ENCODE measurements at regions not wholly inside any gene's neighbourhood (a gene's known extent, or its start where the extent isn't known, plus 50 kb on each side); places are given as distances from the start of the nearest gene placed in this dataset.

- H3K9ac ChIP-seq (replicated peaks; ENCODE audit: extremely low read depth, insufficient read depth, low read length): no peak overlapping the region
- intact Hi-C loops (cut with micrococcal nuclease): no loop called here
- POLR2A ChIA-PET: no interaction called here
- H3K27me3 ChIP-seq (ENCODE audit: control insufficient read depth in 2 of 2, insufficient read depth in 2 of 2, low read length in 2 of 2): no peaks in the 10 kb centered on the region
- no peak overlapping the region for H3K4me2 ChIP-seq (ENCODE audit: insufficient read depth, low read length)
- H3K9me3 ChIP-seq (replicated peaks; ENCODE audit: control insufficient read depth, insufficient read depth, low read length): peaks cover 4% of the 10 kb centered on the region
- CTCF ChIA-PET: no interaction called here
- H4K20me1 ChIP-seq (replicated peaks; ENCODE audit: control insufficient read depth, extremely low read depth, insufficient read depth, low read length): no peaks in the 10 kb centered on the region
- H3K36me3 ChIP-seq (ENCODE audit: control insufficient read depth in 2 of 2, extremely low read depth in 1 of 2, insufficient read depth in 2 of 2, low read length in 2 of 2): no peaks in the 10 kb centered on the region
- H3K4me3 ChIP-seq (replicated peaks in 1 of 3; ENCODE audit: insufficient read depth in 1 of 3, low read depth in 1 of 3, low read length in 3 of 3): no peak overlapping the region
- dilution Hi-C loops (cut with MboI; ENCODE audit: extremely low pct_ligation_motif_present, low sequenced_read_pairs): no loop called here
- no peaks in the 10 kb centered on the region for H3K79me2 ChIP-seq (ENCODE audit: control insufficient read depth, insufficient read depth, low read length)
- H3K27ac ChIP-seq (ENCODE audit: insufficient read depth, low read depth, low read length): no peak overlapping the region
- no peaks in the 10 kb centered on the region for H3K9me1 ChIP-seq (replicated peaks; ENCODE audit: control insufficient read depth, extremely low read depth, insufficient read depth, low read length)
- DNase-seq (ENCODE audit: low read depth, low spot score): no peak
- FAIRE-seq: no peak
- no TSS peak for BruUV-seq (replicated peaks)
- TF ChIP-seq MYC (IDR thresholded peaks at IDR 0.05; ENCODE audit: low read depth, low read length) (no peak), GATA2 (IDR thresholded peaks at IDR 0.05; ENCODE audit: insufficient read depth, insufficient read length, low read depth, low read length) (no peak), EZH2 (IDR thresholded peaks at IDR 0.05; ENCODE audit: borderline replicate concordance, low read depth, low read length, severe bottlenecking) (no peak), JUN (IDR thresholded peaks at IDR 0.05; ENCODE audit: borderline replicate concordance, insufficient read depth, insufficient read length, low read depth) (no peak), FOS (IDR thresholded peaks at IDR 0.05; ENCODE audit: borderline replicate concordance, insufficient read depth, low read length) (no peak), POLR2AphosphoS5 (IDR thresholded peaks at IDR 0.05; ENCODE audit: insufficient read depth, low read depth, low read length) (no peak), POLR2A (IDR thresholded peaks at IDR 0.05; ENCODE audit: low read depth, low read length) (no peak)
- TF ChIP-seq, protein P1, sequence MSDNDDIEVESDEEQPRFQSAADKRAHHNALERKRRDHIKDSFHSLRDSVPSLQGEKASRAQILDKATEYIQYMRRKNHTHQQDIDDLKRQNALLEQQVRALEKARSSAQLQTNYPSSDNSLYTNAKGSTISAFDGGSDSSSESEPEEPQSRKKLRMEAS (IDR thresholded peaks at IDR 0.05; ENCODE audit: insufficient read depth, insufficient read length): no peak
- TF ChIP-seq, protein P2, sequence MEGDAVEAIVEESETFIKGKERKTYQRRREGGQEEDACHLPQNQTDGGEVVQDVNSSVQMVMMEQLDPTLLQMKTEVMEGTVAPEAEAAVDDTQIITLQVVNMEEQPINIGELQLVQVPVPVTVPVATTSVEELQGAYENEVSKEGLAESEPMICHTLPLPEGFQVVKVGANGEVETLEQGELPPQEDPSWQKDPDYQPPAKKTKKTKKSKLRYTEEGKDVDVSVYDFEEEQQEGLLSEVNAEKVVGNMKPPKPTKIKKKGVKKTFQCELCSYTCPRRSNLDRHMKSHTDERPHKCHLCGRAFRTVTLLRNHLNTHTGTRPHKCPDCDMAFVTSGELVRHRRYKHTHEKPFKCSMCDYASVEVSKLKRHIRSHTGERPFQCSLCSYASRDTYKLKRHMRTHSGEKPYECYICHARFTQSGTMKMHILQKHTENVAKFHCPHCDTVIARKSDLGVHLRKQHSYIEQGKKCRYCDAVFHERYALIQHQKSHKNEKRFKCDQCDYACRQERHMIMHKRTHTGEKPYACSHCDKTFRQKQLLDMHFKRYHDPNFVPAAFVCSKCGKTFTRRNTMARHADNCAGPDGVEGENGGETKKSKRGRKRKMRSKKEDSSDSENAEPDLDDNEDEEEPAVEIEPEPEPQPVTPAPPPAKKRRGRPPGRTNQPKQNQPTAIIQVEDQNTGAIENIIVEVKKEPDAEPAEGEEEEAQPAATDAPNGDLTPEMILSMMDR (IDR thresholded peaks at IDR 0.05; ENCODE audit: extremely low read depth in 1 of 2, insufficient read depth in 1 of 2, low read depth in 1 of 2, low read length in 2 of 2): no peak
- no peak overlapping the region for H2AFZ ChIP-seq (ENCODE audit: low read depth, low read length)
- no peaks in the 10 kb centered on the region for H3K4me1 ChIP-seq (ENCODE audit: control insufficient read depth, extremely low read depth, insufficient read depth, low read length)
Measured at GRCh38 chr17:71713846-71714245, 407.0 kb upstream of the SOX9 start.

Data from endothelial cell of umbilical vein (primary cell).